ENCODE measurements at regions not wholly inside any gene's neighbourhood (a gene's known extent, or its start where the extent isn't known, plus 50 kb on each side); places are given as distances from the start of the nearest gene placed in this dataset.

GRCh38 chr7:41063116-41063515 is 639.8 kb downstream of the INHBA start:
- no peak for ATAC-seq
- TF ChIP-seq ARNTL (CRISPR knock-in tag; IDR thresholded peaks at IDR 0.05; ENCODE audit: borderline replicate concordance, low read depth): no peak
- TF ChIP-seq TSHZ2 (CRISPR knock-in tag; IDR thresholded peaks at IDR 0.05): no peak
- no peak for TF ChIP-seq ZNF8 (CRISPR knock-in tag; IDR thresholded peaks at IDR 0.05)
- no peak for TF ChIP-seq ESRRG (CRISPR knock-in tag; IDR thresholded peaks at IDR 0.05)
- TF ChIP-seq, protein P1, sequence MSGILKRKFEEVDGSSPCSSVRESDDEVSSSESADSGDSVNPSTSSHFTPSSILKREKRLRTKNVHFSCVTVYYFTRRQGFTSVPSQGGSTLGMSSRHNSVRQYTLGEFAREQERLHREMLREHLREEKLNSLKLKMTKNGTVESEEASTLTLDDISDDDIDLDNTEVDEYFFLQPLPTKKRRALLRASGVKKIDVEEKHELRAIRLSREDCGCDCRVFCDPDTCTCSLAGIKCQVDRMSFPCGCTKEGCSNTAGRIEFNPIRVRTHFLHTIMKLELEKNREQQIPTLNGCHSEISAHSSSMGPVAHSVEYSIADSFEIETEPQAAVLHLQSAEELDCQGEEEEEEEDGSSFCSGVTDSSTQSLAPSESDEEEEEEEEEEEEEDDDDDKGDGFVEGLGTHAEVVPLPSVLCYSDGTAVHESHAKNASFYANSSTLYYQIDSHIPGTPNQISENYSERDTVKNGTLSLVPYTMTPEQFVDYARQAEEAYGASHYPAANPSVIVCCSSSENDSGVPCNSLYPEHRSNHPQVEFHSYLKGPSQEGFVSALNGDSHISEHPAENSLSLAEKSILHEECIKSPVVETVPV (CRISPR knock-in tag; IDR thresholded peaks at IDR 0.05): no peak
- no peak for TF ChIP-seq ZC3H10 (CRISPR knock-in tag; IDR thresholded peaks at IDR 0.05)
- no peak for TF ChIP-seq SNAI2 (CRISPR knock-in tag; IDR thresholded peaks at IDR 0.05)
- no peak for TF ChIP-seq TCF4 (CRISPR knock-in tag; IDR thresholded peaks at IDR 0.05; ENCODE audit: borderline replicate concordance)
- TF ChIP-seq POU6F1 (CRISPR knock-in tag; IDR thresholded peaks at IDR 0.05; ENCODE audit: borderline replicate concordance, low read depth): no peak
- TF ChIP-seq, protein P2, sequence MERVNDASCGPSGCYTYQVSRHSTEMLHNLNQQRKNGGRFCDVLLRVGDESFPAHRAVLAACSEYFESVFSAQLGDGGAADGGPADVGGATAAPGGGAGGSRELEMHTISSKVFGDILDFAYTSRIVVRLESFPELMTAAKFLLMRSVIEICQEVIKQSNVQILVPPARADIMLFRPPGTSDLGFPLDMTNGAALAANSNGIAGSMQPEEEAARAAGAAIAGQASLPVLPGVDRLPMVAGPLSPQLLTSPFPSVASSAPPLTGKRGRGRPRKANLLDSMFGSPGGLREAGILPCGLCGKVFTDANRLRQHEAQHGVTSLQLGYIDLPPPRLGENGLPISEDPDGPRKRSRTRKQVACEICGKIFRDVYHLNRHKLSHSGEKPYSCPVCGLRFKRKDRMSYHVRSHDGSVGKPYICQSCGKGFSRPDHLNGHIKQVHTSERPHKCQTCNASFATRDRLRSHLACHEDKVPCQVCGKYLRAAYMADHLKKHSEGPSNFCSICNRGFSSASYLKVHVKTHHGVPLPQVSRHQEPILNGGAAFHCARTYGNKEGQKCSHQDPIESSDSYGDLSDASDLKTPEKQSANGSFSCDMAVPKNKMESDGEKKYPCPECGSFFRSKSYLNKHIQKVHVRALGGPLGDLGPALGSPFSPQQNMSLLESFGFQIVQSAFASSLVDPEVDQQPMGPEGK (CRISPR knock-in tag; IDR thresholded peaks at IDR 0.05; ENCODE audit: borderline replicate concordance): no peak
- no peak for TF ChIP-seq RARB (CRISPR knock-in tag; IDR thresholded peaks at IDR 0.05)
- no peak for TF ChIP-seq CSDC2 (CRISPR knock-in tag; IDR thresholded peaks at IDR 0.05)

DNA sequence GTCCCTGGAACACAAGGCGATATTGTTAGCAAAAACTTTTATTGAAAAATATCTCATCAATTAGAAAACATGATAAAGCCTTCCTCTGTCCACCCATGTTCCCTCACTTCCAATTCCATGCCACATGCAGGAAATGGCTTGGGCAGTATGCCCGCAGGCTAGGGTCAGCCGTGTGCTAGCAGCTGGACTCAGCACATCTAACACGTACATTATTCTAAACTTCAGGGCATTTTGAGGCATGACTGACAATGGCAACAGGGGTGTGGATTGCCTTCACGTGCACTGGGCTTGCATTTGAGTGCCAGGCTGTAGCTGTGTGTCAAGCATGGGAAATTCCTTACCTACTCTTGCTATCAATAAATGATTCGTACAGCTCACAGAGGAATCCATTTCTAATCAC is 642.1 kb downstream of the INHBA start:
- no peak for ATAC-seq
- TF ChIP-seq ARNTL (CRISPR knock-in tag; IDR thresholded peaks at IDR 0.05; ENCODE audit: borderline replicate concordance, low read depth): no peak
- TF ChIP-seq ISL1 (CRISPR knock-in tag; IDR thresholded peaks at IDR 0.05): no peak
- no peak for TF ChIP-seq PPARA (CRISPR knock-in tag; IDR thresholded peaks at IDR 0.05; ENCODE audit: borderline replicate concordance)
- TF ChIP-seq, protein P2 (CRISPR knock-in tag; IDR thresholded peaks at IDR 0.05; ENCODE audit: borderline replicate concordance): no peak
- no peak for TF ChIP-seq ESRRG (CRISPR knock-in tag; IDR thresholded peaks at IDR 0.05)
- TF ChIP-seq TSHZ2 (CRISPR knock-in tag; IDR thresholded peaks at IDR 0.05): no peak
- no peak for TF ChIP-seq ZNF70 (CRISPR knock-in tag; IDR thresholded peaks at IDR 0.05)
- no peak for TF ChIP-seq TCF4 (CRISPR knock-in tag; IDR thresholded peaks at IDR 0.05; ENCODE audit: borderline replicate concordance)

- ATAC-seq: no peak
- TF ChIP-seq ESRRG (CRISPR knock-in tag; IDR thresholded peaks at IDR 0.05): no peak
- no peak for TF ChIP-seq TSHZ2 (CRISPR knock-in tag; IDR thresholded peaks at IDR 0.05)
- TF ChIP-seq, protein P1 (CRISPR knock-in tag; IDR thresholded peaks at IDR 0.05): no peak
- TF ChIP-seq ZFP30 (CRISPR knock-in tag; IDR thresholded peaks at IDR 0.05): no peak
- TF ChIP-seq CREB5 (CRISPR knock-in tag; IDR thresholded peaks at IDR 0.05; ENCODE audit: low read depth): no peak
- no peak for TF ChIP-seq OSR1 (CRISPR knock-in tag; IDR thresholded peaks at IDR 0.05)
- no peak for TF ChIP-seq ZC3H10 (CRISPR knock-in tag; IDR thresholded peaks at IDR 0.05)
Measured at GRCh38 chr7:41059796-41060195, 643.1 kb downstream of the INHBA start.

Measured in SK-N-SH treated with all-trans-retinoic acid at 6 μM for 48 hours (cell line).